ENCODE measurements at regions not wholly inside any gene's neighbourhood (a gene's known extent, or its start where the extent isn't known, plus 50 kb on each side); places are given as distances from the start of the nearest gene placed in this dataset.
"Not testable (repeated sequence)": the region's sequence is repeated elsewhere in the genome, so short reads cannot be mapped to it uniquely, and the experiment has no call there.

DNA sequence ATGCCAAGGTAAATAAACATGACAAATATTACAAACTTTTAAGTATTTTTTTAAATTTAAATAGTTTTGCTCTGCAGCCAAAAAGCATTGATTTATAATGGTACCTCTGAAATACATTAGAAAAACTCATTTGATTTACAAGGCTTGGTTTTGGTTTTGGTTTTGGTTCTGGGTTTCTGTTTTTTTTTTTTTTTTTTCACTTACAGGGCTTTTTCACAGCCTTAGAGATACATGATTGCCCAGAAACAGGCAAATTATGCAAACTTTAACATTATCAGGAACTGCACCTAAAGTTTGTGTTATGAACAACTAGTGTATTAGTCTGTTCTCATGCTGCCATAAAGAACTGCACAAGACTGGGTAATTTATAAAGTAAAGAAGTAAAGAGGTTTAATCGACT lies 196.4 kb upstream of the DDX53 start:
- H3K27me3 ChIP-seq (ENCODE audit: insufficient read depth, low read depth, severe bottlenecking), result no peaks in the 10 kb centered on the region
- no peak overlapping the region for H3K27ac ChIP-seq
- no peak overlapping the region for H3K4me3 ChIP-seq (ENCODE audit: low read depth, low read length)
- TF ChIP-seq, protein P1, sequence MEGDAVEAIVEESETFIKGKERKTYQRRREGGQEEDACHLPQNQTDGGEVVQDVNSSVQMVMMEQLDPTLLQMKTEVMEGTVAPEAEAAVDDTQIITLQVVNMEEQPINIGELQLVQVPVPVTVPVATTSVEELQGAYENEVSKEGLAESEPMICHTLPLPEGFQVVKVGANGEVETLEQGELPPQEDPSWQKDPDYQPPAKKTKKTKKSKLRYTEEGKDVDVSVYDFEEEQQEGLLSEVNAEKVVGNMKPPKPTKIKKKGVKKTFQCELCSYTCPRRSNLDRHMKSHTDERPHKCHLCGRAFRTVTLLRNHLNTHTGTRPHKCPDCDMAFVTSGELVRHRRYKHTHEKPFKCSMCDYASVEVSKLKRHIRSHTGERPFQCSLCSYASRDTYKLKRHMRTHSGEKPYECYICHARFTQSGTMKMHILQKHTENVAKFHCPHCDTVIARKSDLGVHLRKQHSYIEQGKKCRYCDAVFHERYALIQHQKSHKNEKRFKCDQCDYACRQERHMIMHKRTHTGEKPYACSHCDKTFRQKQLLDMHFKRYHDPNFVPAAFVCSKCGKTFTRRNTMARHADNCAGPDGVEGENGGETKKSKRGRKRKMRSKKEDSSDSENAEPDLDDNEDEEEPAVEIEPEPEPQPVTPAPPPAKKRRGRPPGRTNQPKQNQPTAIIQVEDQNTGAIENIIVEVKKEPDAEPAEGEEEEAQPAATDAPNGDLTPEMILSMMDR (IDR thresholded peaks at IDR 0.05; ENCODE audit: low read depth, low read length), result no peak
- H3K36me3 ChIP-seq, result no peaks in the 10 kb centered on the region
- no peaks in the 10 kb centered on the region for H3K9me3 ChIP-seq (ENCODE audit: severe bottlenecking)
- DNase-seq, result no peak

- H3K4me3 ChIP-seq (ENCODE audit: low read depth, low read length), result no peak overlapping the region
- no peaks in the 10 kb centered on the region for H3K27me3 ChIP-seq (ENCODE audit: insufficient read depth, low read depth, severe bottlenecking)
- H3K36me3 ChIP-seq, result no peaks in the 10 kb centered on the region
- no peak for DNase-seq
- H3K9me3 ChIP-seq (ENCODE audit: severe bottlenecking), result no peaks in the 10 kb centered on the region
- H3K27ac ChIP-seq, result no peak overlapping the region
- TF ChIP-seq, protein P1 (IDR thresholded peaks at IDR 0.05; ENCODE audit: low read depth, low read length), result no peak
Measured at GRCh38 chrX:22810876-22811275, 188.9 kb upstream of the DDX53 start.

DNA sequence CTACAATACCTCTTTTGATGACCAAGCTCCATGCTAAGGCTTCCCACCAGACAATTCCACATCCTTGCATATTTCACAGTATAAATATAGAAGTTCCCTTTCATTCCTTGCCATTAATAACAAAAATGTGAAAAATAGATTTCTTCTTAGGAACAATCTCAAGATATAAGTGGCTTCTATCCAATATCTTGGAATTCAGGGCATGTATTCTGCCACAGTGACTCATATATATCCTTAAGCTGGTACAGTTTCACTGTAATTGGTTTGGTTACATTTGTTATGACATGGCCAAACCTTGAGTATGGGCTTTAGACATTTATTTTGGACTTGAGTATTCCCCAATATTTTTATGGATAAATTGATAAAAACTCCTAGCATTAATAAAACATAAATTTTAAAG lies 181.7 kb upstream of the DDX53 start:
- no peaks in the 10 kb centered on the region for H3K36me3 ChIP-seq
- no peak for DNase-seq
- no peaks in the 10 kb centered on the region for H3K9me3 ChIP-seq (ENCODE audit: severe bottlenecking)
- H3K4me3 ChIP-seq (ENCODE audit: low read depth, low read length), result no peak overlapping the region
- TF ChIP-seq, protein P1 (IDR thresholded peaks at IDR 0.05; ENCODE audit: low read depth, low read length), result no peak
- no peaks in the 10 kb centered on the region for H3K27me3 ChIP-seq (ENCODE audit: insufficient read depth, low read depth, severe bottlenecking)
- no peak overlapping the region for H3K27ac ChIP-seq

GRCh38 chrX:22855693-22856092 lies 144.1 kb upstream of the DDX53 start:
- Histone ChIP-seq H3K4me3 (ENCODE audit: low read depth, low read length) (no peak overlapping the region), H3K36me3 (no peaks in the 10 kb centered on the region), H3K27me3 (ENCODE audit: insufficient read depth, low read depth, severe bottlenecking) (peaks cover 4% of the 10 kb centered on the region), H3K27ac (no peak overlapping the region), H3K9me3 (ENCODE audit: severe bottlenecking) (no peaks in the 10 kb centered on the region)
- DNase-seq, result no peak
- TF ChIP-seq, protein P1 (IDR thresholded peaks at IDR 0.05; ENCODE audit: low read depth, low read length), result no peak

GRCh38 chrX:22859642-22860041 lies 140.1 kb upstream of the DDX53 start:
- H3K36me3 ChIP-seq, result no peaks in the 10 kb centered on the region
- no peak overlapping the region for H3K4me3 ChIP-seq (ENCODE audit: low read depth, low read length)
- no peaks in the 10 kb centered on the region for H3K9me3 ChIP-seq (ENCODE audit: severe bottlenecking)
- TF ChIP-seq, protein P1 (IDR thresholded peaks at IDR 0.05; ENCODE audit: low read depth, low read length), result no peak
- H3K27me3 ChIP-seq (ENCODE audit: insufficient read depth, low read depth, severe bottlenecking), result peaks cover 7% of the 10 kb centered on the region
- no peak for DNase-seq
- H3K27ac ChIP-seq, result no peak overlapping the region

- not testable (repeated sequence) for H3K4me3 ChIP-seq (ENCODE audit: low read depth, low read length); H3K27me3 ChIP-seq (ENCODE audit: insufficient read depth, low read depth, severe bottlenecking); DNase-seq; H3K36me3 ChIP-seq; H3K27ac ChIP-seq; H3K9me3 ChIP-seq (ENCODE audit: severe bottlenecking)
Measured at GRCh38 chrX:22866801-22867200, 133.0 kb upstream of the DDX53 start.

Data from WERI-Rb-1 (cell line).